ENCODE measurements at regions not wholly inside any gene's neighbourhood (a gene's known extent, or its start where the extent isn't known, plus 50 kb on each side); places are given as distances from the start of the nearest gene placed in this dataset.
"Not testable (repeated sequence)": the region's sequence is repeated elsewhere in the genome, so short reads cannot be mapped to it uniquely, and the experiment has no call there.

GRCh38 chr20:11995805-11996567 lies 78.3 kb downstream of the BTBD3 start:
- Mint-ChIP-seq H3K4me1 (no peaks in the 10 kb centered on the region), H3K36me3 (ENCODE audit: low read depth) (no peaks in the 10 kb centered on the region), H3K4me3 (no peak overlapping the region), H3K27ac (no peak overlapping the region), H3K27me3 (no peaks in the 10 kb centered on the region)
- no peaks in the 10 kb centered on the region for H3K9me3 ChIP-seq (ENCODE audit: control insufficient read depth, low read length, poor library complexity, severe bottlenecking)
- no peak for ATAC-seq
- DNase-seq, result no peak

GRCh38 chr20:12004776-12005175 lies 87.1 kb downstream of the BTBD3 start:
- not testable (repeated sequence) for H3K4me1 Mint-ChIP-seq; H3K9me3 ChIP-seq (ENCODE audit: control insufficient read depth, low read length, poor library complexity, severe bottlenecking); H3K27ac Mint-ChIP-seq; H3K27me3 Mint-ChIP-seq; DNase-seq; H3K36me3 Mint-ChIP-seq (ENCODE audit: low read depth); H3K4me3 Mint-ChIP-seq; ATAC-seq

- no peaks in the 10 kb centered on the region for H3K9me3 ChIP-seq (ENCODE audit: control insufficient read depth, low read length, poor library complexity, severe bottlenecking)
- Mint-ChIP-seq H3K4me1 (no peaks in the 10 kb centered on the region), H3K4me3 (no peak overlapping the region), H3K36me3 (ENCODE audit: low read depth) (no peaks in the 10 kb centered on the region), H3K27ac (no peak overlapping the region), H3K27me3 (no peaks in the 10 kb centered on the region)
- DNase-seq (no peak), ATAC-seq (peak; percentile 55)
Measured at GRCh38 chr20:12012241-12013222, 94.8 kb downstream of the BTBD3 start.

DNA sequence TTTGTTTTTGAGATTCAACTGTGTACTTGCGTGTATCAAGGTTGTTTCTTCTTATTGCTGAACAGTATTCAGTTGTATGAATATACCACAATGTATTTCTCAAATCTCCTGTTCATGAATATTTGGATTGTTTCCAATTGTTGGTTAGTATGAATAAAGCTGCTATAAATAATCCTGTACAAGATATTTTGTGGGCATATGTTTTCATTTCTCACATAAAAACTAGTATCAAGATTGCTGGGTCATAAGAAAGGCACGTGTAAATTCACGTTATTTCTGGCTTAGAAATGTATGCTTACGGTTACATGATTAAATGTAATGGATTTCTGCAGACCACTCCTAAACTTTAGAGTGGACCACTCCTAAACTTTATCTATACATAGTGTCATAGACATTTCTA lies 96.6 kb downstream of the BTBD3 start:
- Mint-ChIP-seq H3K4me1 (no peaks in the 10 kb centered on the region), H3K4me3 (no peak overlapping the region), H3K36me3 (ENCODE audit: low read depth) (no peaks in the 10 kb centered on the region), H3K27me3 (no peaks in the 10 kb centered on the region), H3K27ac (no peak overlapping the region)
- H3K9me3 ChIP-seq (ENCODE audit: control insufficient read depth, low read length, poor library complexity, severe bottlenecking), result no peaks in the 10 kb centered on the region
- no peak for ATAC-seq
- no peak for DNase-seq

- no peak overlapping the region for H3K27ac Mint-ChIP-seq
- ATAC-seq, result no peak
Measured at GRCh38 chr20:12014736-12015135, 97.0 kb downstream of the BTBD3 start.

DNA sequence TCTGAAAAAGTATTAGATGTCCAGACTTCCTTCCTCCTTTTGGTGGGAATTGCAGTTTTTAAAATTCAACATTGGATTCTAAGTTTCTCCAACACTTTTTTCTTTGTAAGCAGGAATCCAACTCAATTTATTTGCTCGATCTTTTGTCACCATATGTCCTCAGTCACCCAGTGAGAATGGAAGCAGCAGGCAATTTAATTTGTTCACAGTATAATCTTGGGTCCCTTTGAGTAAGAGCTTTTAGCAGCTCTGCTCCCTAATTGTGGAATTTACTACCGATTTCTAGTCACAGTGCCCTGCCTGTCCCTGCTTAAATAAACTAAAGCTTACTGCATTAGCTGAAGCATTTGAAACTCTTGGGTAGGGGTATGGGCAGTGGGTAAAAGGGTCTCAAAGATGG lies 98.6 kb downstream of the BTBD3 start:
- Mint-ChIP-seq H3K4me1 (no peaks in the 10 kb centered on the region), H3K27me3 (no peaks in the 10 kb centered on the region), H3K27ac (no peak overlapping the region), H3K4me3 (no peak overlapping the region), H3K36me3 (ENCODE audit: low read depth) (no peaks in the 10 kb centered on the region)
- no peaks in the 10 kb centered on the region for H3K9me3 ChIP-seq (ENCODE audit: control insufficient read depth, low read length, poor library complexity, severe bottlenecking)
- DNase-seq, result no peak
- ATAC-seq, result no peak

More at GRCh38 chr20:12014736-12015135, 97.0 kb downstream of the BTBD3 start:
- no peaks in the 10 kb centered on the region for H3K9me3 ChIP-seq (ENCODE audit: control insufficient read depth, low read length, poor library complexity, severe bottlenecking)
- no peak for DNase-seq
- Mint-ChIP-seq H3K4me1 (no peaks in the 10 kb centered on the region), H3K4me3 (no peak overlapping the region), H3K36me3 (ENCODE audit: low read depth) (no peaks in the 10 kb centered on the region), H3K27me3 (no peaks in the 10 kb centered on the region)

- Mint-ChIP-seq H3K27ac (no peak overlapping the region), H3K4me1 (no peaks in the 10 kb centered on the region), H3K36me3 (ENCODE audit: low read depth) (no peaks in the 10 kb centered on the region), H3K4me3 (no peak overlapping the region), H3K27me3 (no peaks in the 10 kb centered on the region)
- ATAC-seq (no peak), DNase-seq (no peak)
- H3K9me3 ChIP-seq (ENCODE audit: control insufficient read depth, low read length, poor library complexity, severe bottlenecking), result no peaks in the 10 kb centered on the region
Measured at GRCh38 chr20:12019715-12020114, 102.0 kb downstream of the BTBD3 start.

- Mint-ChIP-seq H3K4me3 (no peak overlapping the region), H3K27ac (no peak overlapping the region), H3K4me1 (no peaks in the 10 kb centered on the region), H3K27me3 (no peaks in the 10 kb centered on the region), H3K36me3 (ENCODE audit: low read depth) (no peaks in the 10 kb centered on the region)
- H3K9me3 ChIP-seq (ENCODE audit: control insufficient read depth, low read length, poor library complexity, severe bottlenecking), result no peaks in the 10 kb centered on the region
- no peak for ATAC-seq
- no peak for DNase-seq
Measured at GRCh38 chr20:12020846-12021245, 103.2 kb downstream of the BTBD3 start.

DNA sequence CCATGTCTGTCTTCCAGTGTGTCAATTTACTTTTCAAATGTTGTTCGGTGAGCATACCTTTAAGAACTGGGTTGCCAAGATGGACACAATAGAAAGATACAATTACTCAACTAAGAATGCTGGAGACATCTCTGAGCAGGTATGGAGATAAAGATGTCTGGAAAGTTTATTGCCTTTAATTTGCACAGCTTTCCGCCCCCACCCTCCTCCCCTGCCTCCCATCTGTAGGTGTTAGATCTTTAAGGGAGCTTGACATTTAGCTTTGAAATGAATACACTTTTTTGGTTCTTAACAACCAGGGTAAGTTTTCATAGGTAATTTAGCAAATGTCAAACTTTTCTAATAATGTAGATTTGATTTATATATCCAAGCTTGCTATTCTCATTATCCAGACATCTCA lies 104.4 kb downstream of the BTBD3 start:
- DNase-seq, result no peak
- no peak overlapping the region for H3K4me3 Mint-ChIP-seq
- H3K4me1 Mint-ChIP-seq, result no peaks in the 10 kb centered on the region
- ATAC-seq, result no peak
- no peaks in the 10 kb centered on the region for H3K27me3 Mint-ChIP-seq
- no peak overlapping the region for H3K27ac Mint-ChIP-seq
- no peaks in the 10 kb centered on the region for H3K36me3 Mint-ChIP-seq (ENCODE audit: low read depth)
- no peaks in the 10 kb centered on the region for H3K9me3 ChIP-seq (ENCODE audit: control insufficient read depth, low read length, poor library complexity, severe bottlenecking)

GRCh38 chr20:12023194-12023795 lies 105.6 kb downstream of the BTBD3 start:
- H3K9me3 ChIP-seq (ENCODE audit: control insufficient read depth, low read length, poor library complexity, severe bottlenecking), result no peaks in the 10 kb centered on the region
- no peak for ATAC-seq
- H3K36me3 Mint-ChIP-seq (ENCODE audit: low read depth), result no peaks in the 10 kb centered on the region
- no peak overlapping the region for H3K27ac Mint-ChIP-seq
- DNase-seq, result no peak
- no peak overlapping the region for H3K4me3 Mint-ChIP-seq
- H3K4me1 Mint-ChIP-seq, result no peaks in the 10 kb centered on the region
- no peaks in the 10 kb centered on the region for H3K27me3 Mint-ChIP-seq

DNA sequence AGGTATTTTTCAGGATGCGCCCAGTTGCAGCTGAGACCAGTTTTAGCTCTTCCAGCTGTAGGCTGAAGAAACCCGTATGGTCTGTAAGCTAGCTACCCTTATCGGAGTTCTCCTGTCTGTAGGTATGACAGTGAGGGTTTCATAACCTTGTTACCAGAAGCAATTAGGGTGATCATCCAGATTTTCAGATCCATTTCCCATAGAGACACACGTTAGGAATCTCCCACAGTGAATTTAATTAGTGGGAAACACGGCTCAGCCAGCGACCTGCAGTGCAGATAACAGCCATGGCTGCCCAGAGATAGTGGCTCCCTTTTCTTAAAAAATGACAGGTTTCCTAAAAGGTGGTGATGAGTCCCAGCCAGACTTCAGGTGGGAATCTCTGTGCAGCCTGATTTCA lies 111.1 kb downstream of the BTBD3 start:
- H3K27me3 Mint-ChIP-seq, result no peaks in the 10 kb centered on the region
- no peaks in the 10 kb centered on the region for H3K9me3 ChIP-seq (ENCODE audit: control insufficient read depth, low read length, poor library complexity, severe bottlenecking)
- no peaks in the 10 kb centered on the region for H3K4me1 Mint-ChIP-seq
- ATAC-seq (no peak), DNase-seq (no peak)
- no peaks in the 10 kb centered on the region for H3K36me3 Mint-ChIP-seq (ENCODE audit: low read depth)
- no peak overlapping the region for H3K4me3 Mint-ChIP-seq
- H3K27ac Mint-ChIP-seq, result no peak overlapping the region

- ATAC-seq (no peak), DNase-seq (no peak)
- Mint-ChIP-seq H3K36me3 (ENCODE audit: low read depth) (no peaks in the 10 kb centered on the region), H3K27me3 (no peaks in the 10 kb centered on the region), H3K4me1 (no peaks in the 10 kb centered on the region), H3K27ac (no peak overlapping the region), H3K4me3 (no peak overlapping the region)
- H3K9me3 ChIP-seq (ENCODE audit: control insufficient read depth, low read length, poor library complexity, severe bottlenecking), result no peaks in the 10 kb centered on the region
Measured at GRCh38 chr20:12030470-12030869, 112.8 kb downstream of the BTBD3 start.

DNA sequence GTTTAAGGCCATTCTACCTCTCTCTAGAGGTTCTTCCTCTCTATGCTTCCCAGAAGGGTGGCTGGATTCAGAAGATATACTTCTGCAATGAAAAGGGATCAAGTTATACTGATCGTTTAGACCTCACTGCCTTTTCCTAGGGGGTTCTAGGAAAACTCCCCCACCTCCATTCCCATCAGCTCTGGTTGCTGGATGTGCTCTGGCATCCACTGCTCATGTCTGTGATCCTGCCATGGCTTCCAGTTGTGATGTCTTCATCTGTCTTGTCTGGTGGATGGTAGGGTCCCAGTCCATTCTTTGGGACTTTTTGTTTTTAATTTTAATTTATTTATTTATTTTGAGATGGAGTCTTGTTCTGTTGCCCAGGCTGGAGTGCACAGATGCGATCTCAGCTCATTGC lies 118.4 kb downstream of the BTBD3 start:
- no peaks in the 10 kb centered on the region for H3K27me3 Mint-ChIP-seq
- no peaks in the 10 kb centered on the region for H3K4me1 Mint-ChIP-seq
- H3K36me3 Mint-ChIP-seq (ENCODE audit: low read depth), result no peaks in the 10 kb centered on the region
- ATAC-seq (no peak), DNase-seq (no peak)
- no peak overlapping the region for H3K4me3 Mint-ChIP-seq
- no peak overlapping the region for H3K27ac Mint-ChIP-seq
- no peaks in the 10 kb centered on the region for H3K9me3 ChIP-seq (ENCODE audit: control insufficient read depth, low read length, poor library complexity, severe bottlenecking)
